H1 (cell line): ENCODE measurements at regions not wholly inside any gene's neighbourhood (a gene's known extent, or its start where the extent isn't known, plus 50 kb on each side); places are given as distances from the start of the nearest gene placed in this dataset.

ENCODE experiments used
- GTF2F1 ChIP-seq: IDR thresholded peaks from 2 replicates; pipeline ENCODE4 v1.6.1; 2012; ENCODE audit warnings: low read depth, low read length, improper control_type of control experiment, borderline replicate concordance
- POLR2A ChIP-seq, 2 experiments: IDR thresholded peaks; 1 replicate in 1 of 2; 2 replicates in 1 of 2; pipeline ENCODE4 v1.6.1; 2011; ENCODE audit warnings: low read depth in 2 of 2, low read length in 2 of 2, mild to moderate bottlenecking in 2 of 2; ENCODE audit errors: control extremely low read depth in 1 of 2
- POLR2AphosphoS5 ChIP-seq: IDR thresholded peaks from 2 replicates; pipeline ENCODE4 v1.6.1; 2011; ENCODE audit warnings: low read depth, low read length
- RAD21 ChIP-seq, 2 experiments: IDR thresholded peaks in 1 of 2; conservative IDR thresholded peaks in 1 of 2; 2 replicates each; pipeline ENCODE4 v1.6.1; 2011; ENCODE audit warnings: low read depth in 2 of 2, low read length in 2 of 2, improper control_type of control experiment in 1 of 2, inconsistent platforms in 1 of 2, mild to moderate bottlenecking in 1 of 2, moderate library complexity in 1 of 2
- TF ChIP-seq, protein P1 (sequence below): IDR thresholded peaks from 2 replicates; pipeline ENCODE4 v1.6.1; 2011; ENCODE audit warnings: low read length, improper control_type of control experiment
- TF ChIP-seq, protein P2 (sequence below), 3 experiments: IDR thresholded peaks; 1 replicate in 2 of 3; 2 replicates in 1 of 3; pipeline versions ENCODE4 v1.5.1 to v1.6.1; 2011; ENCODE audit warnings: low read length in 3 of 3, mild to moderate bottlenecking in 3 of 3, inconsistent platforms in 2 of 3, low read depth in 1 of 3, moderate library complexity in 1 of 3; ENCODE audit not compliant: insufficient read depth in 1 of 3; ENCODE audit errors: control extremely low read depth in 1 of 3

DNA sequence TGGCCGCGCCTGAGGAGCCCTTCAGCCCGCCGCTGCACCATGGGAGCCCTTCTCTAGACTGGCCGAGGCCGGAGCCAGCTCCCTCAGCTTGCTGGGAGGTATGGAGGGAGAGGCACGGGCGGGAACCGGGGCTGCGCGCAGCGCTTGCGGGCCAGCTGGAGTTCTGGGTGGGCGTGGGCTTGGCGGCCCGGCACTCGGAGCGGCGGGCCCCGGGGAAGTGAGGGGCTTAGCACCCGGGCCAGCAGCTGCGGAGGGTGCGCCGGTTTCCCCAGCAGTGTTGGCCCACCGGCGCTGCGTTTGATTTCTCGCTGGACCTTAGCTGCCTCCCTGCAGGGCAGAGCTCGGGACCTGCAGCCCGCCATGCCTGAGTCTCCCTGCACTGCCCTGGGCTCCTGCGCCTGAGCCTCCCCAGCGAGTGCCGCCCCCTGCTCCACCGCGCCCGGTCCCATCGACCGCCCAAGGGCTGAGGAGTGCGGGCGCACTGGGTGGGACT, 1890.0 kb upstream of the PCDH20 start:
- TF ChIP-seq GTF2F1 (no peak), RAD21 (IDR thresholded peaks at IDR 0.05 in 1 of 2, conservative IDR thresholded peaks at IDR 0.05 in 1 of 2; ENCODE audit: low read depth in 2 of 2, low read length in 2 of 2) (no peak), POLR2AphosphoS5 (no peak), POLR2A (IDR thresholded peaks at IDR 0.05; ENCODE audit: control extremely low read depth in 1 of 2, low read depth in 2 of 2, low read length in 2 of 2) (no peak)
- TF ChIP-seq, protein P1, sequence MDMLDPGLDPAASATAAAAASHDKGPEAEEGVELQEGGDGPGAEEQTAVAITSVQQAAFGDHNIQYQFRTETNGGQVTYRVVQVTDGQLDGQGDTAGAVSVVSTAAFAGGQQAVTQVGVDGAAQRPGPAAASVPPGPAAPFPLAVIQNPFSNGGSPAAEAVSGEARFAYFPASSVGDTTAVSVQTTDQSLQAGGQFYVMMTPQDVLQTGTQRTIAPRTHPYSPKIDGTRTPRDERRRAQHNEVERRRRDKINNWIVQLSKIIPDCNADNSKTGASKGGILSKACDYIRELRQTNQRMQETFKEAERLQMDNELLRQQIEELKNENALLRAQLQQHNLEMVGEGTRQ, result no peak
- TF ChIP-seq, protein P2, sequence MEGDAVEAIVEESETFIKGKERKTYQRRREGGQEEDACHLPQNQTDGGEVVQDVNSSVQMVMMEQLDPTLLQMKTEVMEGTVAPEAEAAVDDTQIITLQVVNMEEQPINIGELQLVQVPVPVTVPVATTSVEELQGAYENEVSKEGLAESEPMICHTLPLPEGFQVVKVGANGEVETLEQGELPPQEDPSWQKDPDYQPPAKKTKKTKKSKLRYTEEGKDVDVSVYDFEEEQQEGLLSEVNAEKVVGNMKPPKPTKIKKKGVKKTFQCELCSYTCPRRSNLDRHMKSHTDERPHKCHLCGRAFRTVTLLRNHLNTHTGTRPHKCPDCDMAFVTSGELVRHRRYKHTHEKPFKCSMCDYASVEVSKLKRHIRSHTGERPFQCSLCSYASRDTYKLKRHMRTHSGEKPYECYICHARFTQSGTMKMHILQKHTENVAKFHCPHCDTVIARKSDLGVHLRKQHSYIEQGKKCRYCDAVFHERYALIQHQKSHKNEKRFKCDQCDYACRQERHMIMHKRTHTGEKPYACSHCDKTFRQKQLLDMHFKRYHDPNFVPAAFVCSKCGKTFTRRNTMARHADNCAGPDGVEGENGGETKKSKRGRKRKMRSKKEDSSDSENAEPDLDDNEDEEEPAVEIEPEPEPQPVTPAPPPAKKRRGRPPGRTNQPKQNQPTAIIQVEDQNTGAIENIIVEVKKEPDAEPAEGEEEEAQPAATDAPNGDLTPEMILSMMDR (IDR thresholded peaks at IDR 0.05; ENCODE audit: control extremely low read depth in 1 of 3, insufficient read depth in 1 of 3, low read depth in 1 of 3, low read length in 3 of 3), result no peak
